ENCODE measurements at regions not wholly inside any gene's neighbourhood (a gene's known extent, or its start where the extent isn't known, plus 50 kb on each side); places are given as distances from the start of the nearest gene placed in this dataset.

- peaks cover 16% of the 10 kb centered on the region for H3K4me1 Mint-ChIP-seq (ENCODE audit: low read depth)
- no peak overlapping the region for H3K27ac Mint-ChIP-seq
- no peak for DNase-seq
- H3K9me3 Mint-ChIP-seq = peaks cover 4% of the 10 kb centered on the region; the same call in 1 of the 2 replicates
- H3K4me3 Mint-ChIP-seq = no peak overlapping the region
- no peaks in the 10 kb centered on the region for H3K36me3 Mint-ChIP-seq (ENCODE audit: low read depth)
- peaks cover 19% of the 10 kb centered on the region for H3K27me3 Mint-ChIP-seq (ENCODE audit: insufficient read depth)
- TF ChIP-seq CTCF (IDR thresholded peaks at IDR 0.05) = no peak
These were observed 198.6 kb downstream of the AXIN2 start for GRCh38 chr17:65362826-65363225.

GRCh38 chr17:65360961-65361552 lies 200.4 kb downstream of the AXIN2 start:
- H3K9me3 Mint-ChIP-seq = peaks cover 4% of the 10 kb centered on the region; the same call in 1 of the 2 replicates
- H3K36me3 Mint-ChIP-seq (ENCODE audit: low read depth) = no peaks in the 10 kb centered on the region
- no peak for TF ChIP-seq CTCF (IDR thresholded peaks at IDR 0.05)
- no peak overlapping the region for H3K27ac Mint-ChIP-seq
- no peak for DNase-seq
- H3K4me1 Mint-ChIP-seq (ENCODE audit: low read depth) = peaks cover 16% of the 10 kb centered on the region
- H3K27me3 Mint-ChIP-seq (ENCODE audit: insufficient read depth) = peaks cover 19% of the 10 kb centered on the region
- no peak overlapping the region for H3K4me3 Mint-ChIP-seq

GRCh38 chr17:65359016-65359415 lies 202.4 kb downstream of the AXIN2 start:
- Mint-ChIP-seq H3K4me3 (no peak overlapping the region), H3K4me1 (ENCODE audit: low read depth) (peaks cover 16% of the 10 kb centered on the region), H3K27me3 (ENCODE audit: insufficient read depth) (peaks cover 8% of the 10 kb centered on the region), H3K36me3 (ENCODE audit: low read depth) (no peaks in the 10 kb centered on the region), H3K27ac (peak overlapping the region; percentile 7; the same call in 1 of the 2 replicates), H3K9me3 (no peaks in the 10 kb centered on the region)
- no peak for TF ChIP-seq CTCF (IDR thresholded peaks at IDR 0.05)
- peak; percentile 79 for DNase-seq

GRCh38 chr17:65356536-65356935 lies 204.9 kb downstream of the AXIN2 start:
- no peak for DNase-seq
- no peak overlapping the region for H3K4me3 Mint-ChIP-seq
- H3K9me3 Mint-ChIP-seq = no peaks in the 10 kb centered on the region
- no peaks in the 10 kb centered on the region for H3K36me3 Mint-ChIP-seq (ENCODE audit: low read depth)
- peaks cover 2% of the 10 kb centered on the region for H3K27me3 Mint-ChIP-seq (ENCODE audit: insufficient read depth)
- H3K4me1 Mint-ChIP-seq (ENCODE audit: low read depth) = peaks cover 16% of the 10 kb centered on the region
- H3K27ac Mint-ChIP-seq = no peak overlapping the region
- TF ChIP-seq CTCF (IDR thresholded peaks at IDR 0.05) = no peak

- H3K4me3 Mint-ChIP-seq = no peak overlapping the region
- peaks cover 16% of the 10 kb centered on the region for H3K4me1 Mint-ChIP-seq (ENCODE audit: low read depth)
- peaks cover 2% of the 10 kb centered on the region for H3K27me3 Mint-ChIP-seq (ENCODE audit: insufficient read depth)
- TF ChIP-seq CTCF (IDR thresholded peaks at IDR 0.05) = no peak
- DNase-seq = no peak
- no peak overlapping the region for H3K27ac Mint-ChIP-seq
- H3K9me3 Mint-ChIP-seq = no peaks in the 10 kb centered on the region
- no peaks in the 10 kb centered on the region for H3K36me3 Mint-ChIP-seq (ENCODE audit: low read depth)
These were observed 206.2 kb downstream of the AXIN2 start for GRCh38 chr17:65355246-65355645.
